Kidney epithelial cell (primary cell): ENCODE measurements at regions not wholly inside any gene's neighbourhood (a gene's known extent, or its start where the extent isn't known, plus 50 kb on each side); places are given as distances from the start of the nearest gene placed in this dataset.

ENCODE experiments used
- DNase-seq: peaks from one replicate; pipeline ENCODE4 v3.0.0-alpha.2; 2010; ENCODE audit warnings: low read depth
- H3K27me3 ChIP-seq: 2 replicates; pipeline ENCODE4 v1.6.0; 2011; ENCODE audit warnings: low read length; ENCODE audit not compliant: control insufficient read depth, insufficient read depth
- H3K36me3 ChIP-seq: 2 replicates; pipeline ENCODE4 v1.5.1; 2011; ENCODE audit warnings: low read length; ENCODE audit not compliant: control insufficient read depth, insufficient read depth
- H3K4me3 ChIP-seq: 2 replicates; pipeline ENCODE4 v1.5.1; 2011; ENCODE audit warnings: low read depth, mild to moderate bottlenecking, control low read depth, low read length
- CTCF ChIP-seq: IDR thresholded peaks from 2 replicates; pipeline ENCODE4 v1.5.1; 2011; ENCODE audit warnings: mild to moderate bottlenecking, moderate library complexity, low read length, control low read depth, inconsistent platforms; ENCODE audit not compliant: insufficient read depth, poor library complexity, severe bottlenecking

DNA sequence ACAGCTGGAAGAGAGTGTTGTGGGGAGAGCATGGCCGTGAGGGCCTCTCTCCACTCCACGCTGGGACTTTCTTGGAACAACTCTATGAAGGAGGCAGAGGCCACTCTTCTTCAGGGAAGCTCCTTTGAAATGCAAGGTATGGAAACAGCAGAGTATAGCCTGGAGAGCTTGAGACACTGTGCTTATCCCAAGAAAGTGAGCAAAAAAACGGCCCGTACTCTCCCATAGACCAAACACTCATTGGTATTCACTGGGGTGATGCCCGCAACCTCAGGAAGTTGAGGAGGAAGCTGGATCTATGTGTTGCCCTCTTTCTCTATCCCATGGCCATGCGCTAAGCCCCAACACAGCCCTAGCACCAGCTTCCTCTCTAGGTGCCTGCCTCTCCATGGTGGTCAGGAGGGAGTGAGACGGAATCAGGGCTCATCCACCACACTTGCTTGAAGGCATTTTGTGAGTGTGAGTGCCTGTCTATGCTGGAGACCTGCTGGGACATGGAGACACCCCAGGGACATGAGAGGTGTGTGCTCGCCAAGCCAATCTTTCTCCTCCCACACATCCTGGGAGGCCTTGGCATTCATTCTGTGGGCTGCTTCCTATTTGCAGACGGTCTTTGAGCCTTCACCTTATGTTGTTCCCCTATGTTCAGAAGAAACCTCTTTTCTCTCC is 616.6 kb downstream of the IRX1 start:
- DNase-seq = no peak
- no peaks in the 10 kb centered on the region for H3K36me3 ChIP-seq
- no peak for TF ChIP-seq CTCF
- H3K27me3 ChIP-seq = no peaks in the 10 kb centered on the region
- H3K4me3 ChIP-seq = no peak overlapping the region

- H3K36me3 ChIP-seq = no peaks in the 10 kb centered on the region
- no peak for TF ChIP-seq CTCF
- no peaks in the 10 kb centered on the region for H3K27me3 ChIP-seq
- no peak for DNase-seq
- no peak overlapping the region for H3K4me3 ChIP-seq
Observed at GRCh38 chr5:4212981-4213819, 617.6 kb downstream of the IRX1 start.

DNA sequence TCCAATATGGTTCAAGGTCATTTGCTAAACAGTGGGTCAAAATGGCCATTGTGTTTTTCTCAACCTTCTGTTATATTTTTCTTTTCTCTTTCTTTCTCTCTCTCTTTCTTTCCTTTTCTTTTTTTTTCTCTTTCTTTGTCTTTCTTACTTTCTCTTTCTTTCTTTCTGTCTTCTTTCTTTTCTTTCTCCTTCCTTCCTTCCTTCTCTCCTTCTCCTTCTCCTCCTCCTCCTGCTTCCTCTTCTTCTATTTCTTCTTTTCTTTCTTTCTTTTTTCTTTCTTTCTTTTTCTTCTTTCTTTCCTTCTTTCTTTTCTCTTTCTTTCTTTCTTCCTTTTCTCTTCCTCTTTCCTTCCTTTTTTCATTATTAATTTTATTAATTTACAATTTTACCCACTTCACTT is 619.5 kb downstream of the IRX1 start:
- H3K27me3 ChIP-seq = no peaks in the 10 kb centered on the region
- H3K36me3 ChIP-seq = no peaks in the 10 kb centered on the region
- no peak for TF ChIP-seq CTCF
- H3K4me3 ChIP-seq = no peak overlapping the region
- no peak for DNase-seq

GRCh38 chr5:4216142-4216541 is 620.5 kb downstream of the IRX1 start:
- TF ChIP-seq CTCF = no peak
- Histone ChIP-seq H3K4me3 (no peak overlapping the region), H3K27me3 (no peaks in the 10 kb centered on the region), H3K36me3 (no peaks in the 10 kb centered on the region)
- DNase-seq = no peak

DNA sequence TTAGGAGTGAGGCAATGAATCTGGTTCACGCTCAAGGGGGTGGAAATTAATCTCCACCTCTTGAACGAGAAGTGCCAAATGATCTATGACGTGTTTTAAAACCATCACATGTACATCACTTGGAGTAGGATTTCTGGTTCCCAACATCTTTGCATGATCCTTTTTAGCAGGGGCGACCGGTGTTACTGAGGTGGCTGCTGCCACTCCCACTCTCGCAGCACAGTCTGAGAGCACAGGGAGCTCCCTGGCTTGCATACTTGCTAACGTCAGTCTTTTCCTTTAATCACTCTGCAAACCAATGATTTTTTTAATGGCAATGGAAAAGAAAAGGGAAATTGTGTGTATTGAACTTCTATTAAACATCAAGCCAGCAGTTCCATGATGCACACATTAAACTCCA is 624.4 kb downstream of the IRX1 start:
- Histone ChIP-seq H3K27me3 (no peaks in the 10 kb centered on the region), H3K4me3 (no peak overlapping the region), H3K36me3 (no peaks in the 10 kb centered on the region)
- no peak for TF ChIP-seq CTCF
- no peak for DNase-seq
